Esophagus muscularis mucosa (tissue), 4 donors: ENCODE measurements at regions not wholly inside any gene's neighbourhood (a gene's known extent, or its start where the extent isn't known, plus 50 kb on each side); places are given as distances from the start of the nearest gene placed in this dataset.

Experiments
- DNase-seq: peaks from one replicate; pipeline ENCODE4 v3.0.0-alpha.2; 2017; ENCODE audit errors: extremely low spot score
- H3K27ac ChIP-seq, 4 donors: fragments of 200-600 bp; sonication (generic); replicated peaks in 1 of 4; 1 replicate in 3 of 4; 2 replicates in 1 of 4; pipeline ENCODE4 v1.5.1; 2016 to 2019; ENCODE audit warnings: mild to moderate bottlenecking in 1 of 4
- H3K27me3 ChIP-seq, 4 donors: fragments of 200-600 bp; sonication (generic); one replicate each; pipeline versions ENCODE4 v1.5.1 to v1.6.0; 2016 to 2019
- H3K36me3 ChIP-seq, 4 donors: fragments of 200-600 bp; sonication (generic); one replicate each; pipeline ENCODE4 v1.5.1; 2016 to 2019
- H3K4me1 ChIP-seq, 4 donors: fragments of 200-600 bp; sonication (generic); one replicate each; pipeline ENCODE4 v1.5.1; 2016 to 2019
- H3K4me3 ChIP-seq, 4 donors: fragments of 200-600 bp; sonication (generic); 1 replicate in 2 of 4; 2 replicates in 2 of 4; pipeline ENCODE4 v1.5.1; 2016 to 2019; ENCODE audit warnings: mild to moderate bottlenecking in 4 of 4, moderate library complexity in 1 of 4
- H3K9me3 ChIP-seq, 4 donors: fragments of 200-600 bp; sonication (generic); 1 replicate in 3 of 4; 2 replicates in 1 of 4; pipeline ENCODE4 v1.5.1; 2016 to 2019
- EP300 ChIP-seq: sonication (generic); formaldehyde crosslinking; IDR thresholded peaks from one replicate; pipeline ENCODE4 v1.6.1; 2017; ENCODE audit warnings: antibody characterized with exemption
- POLR2A ChIP-seq: fragments of 450-650 bp; IDR thresholded peaks from one replicate; pipeline ENCODE4 v1.6.1; 2017; ENCODE audit warnings: antibody characterized with exemption, moderate library complexity, mild to moderate bottlenecking, low read depth
- POLR2AphosphoS5 ChIP-seq, 2 donors: sonication (generic); formaldehyde crosslinking; IDR thresholded peaks; one replicate each; pipeline ENCODE4 v1.6.1; 2017; ENCODE audit warnings: antibody characterized with exemption in 2 of 2
- WGBS: methylation state at CpG from one replicate; pipeline ENCODE4 v1.1.5; 2018; 5-methylcytosine and 5-hydroxymethylcytosine counted together
- intact Hi-C: fragments of 100-400 bp; cut with DNase I; formaldehyde crosslinking; loops from one replicate; pipeline ENCODE4 v1.15.1; 2023
- TF ChIP-seq, protein P1 (sequence below), 3 experiments: fragments of 200-600 bp in 2 of 3; fragments of 450-650 bp in 1 of 3; sonication (generic) in 2 of 3; IDR thresholded peaks; one replicate each; pipeline ENCODE4 v1.5.1; 2017 to 2019; ENCODE audit warnings: antibody characterized with exemption in 3 of 3, mild to moderate bottlenecking in 2 of 3, moderate library complexity in 1 of 3

DNA sequence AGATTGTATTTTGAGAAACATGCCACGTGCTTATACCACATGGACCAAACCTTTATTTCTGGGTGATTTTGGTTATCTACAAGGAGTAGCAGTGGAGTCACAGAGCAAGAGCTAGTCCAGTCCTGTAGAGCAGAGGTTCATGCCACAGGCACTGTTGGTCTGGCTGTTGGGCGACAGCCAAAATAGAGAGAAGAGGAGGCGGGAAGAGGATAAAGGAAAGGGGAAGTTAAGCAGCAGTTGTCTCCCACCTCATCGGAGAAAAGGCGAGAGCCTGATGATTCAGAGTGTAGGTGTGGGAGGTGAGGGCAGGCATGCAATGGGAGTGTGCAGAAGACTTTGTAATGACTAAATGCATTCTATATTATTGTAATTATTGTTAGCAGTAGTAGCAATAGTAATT, 237.5 kb upstream of the ROPN1 start:
- Histone ChIP-seq H3K36me3 (no peaks in the 10 kb centered on the region), H3K27me3 (no peaks in the 10 kb centered on the region), H3K4me3 (no peak overlapping the region), H3K4me1 (peaks cover 0 to under 1% (median 0%) of the 10 kb centered on the region in 4 donors), H3K27ac (no peak overlapping the region), H3K9me3 (peaks cover 0 to 6% (median 0%) of the 10 kb centered on the region in 4 donors)
- intact Hi-C loops, result no loop called here
- DNase-seq, result peak; percentile 70
- no peak for TF ChIP-seq POLR2AphosphoS5 (IDR thresholded peaks at IDR 0.05)
- no peak for TF ChIP-seq EP300
- TF ChIP-seq, protein P1, sequence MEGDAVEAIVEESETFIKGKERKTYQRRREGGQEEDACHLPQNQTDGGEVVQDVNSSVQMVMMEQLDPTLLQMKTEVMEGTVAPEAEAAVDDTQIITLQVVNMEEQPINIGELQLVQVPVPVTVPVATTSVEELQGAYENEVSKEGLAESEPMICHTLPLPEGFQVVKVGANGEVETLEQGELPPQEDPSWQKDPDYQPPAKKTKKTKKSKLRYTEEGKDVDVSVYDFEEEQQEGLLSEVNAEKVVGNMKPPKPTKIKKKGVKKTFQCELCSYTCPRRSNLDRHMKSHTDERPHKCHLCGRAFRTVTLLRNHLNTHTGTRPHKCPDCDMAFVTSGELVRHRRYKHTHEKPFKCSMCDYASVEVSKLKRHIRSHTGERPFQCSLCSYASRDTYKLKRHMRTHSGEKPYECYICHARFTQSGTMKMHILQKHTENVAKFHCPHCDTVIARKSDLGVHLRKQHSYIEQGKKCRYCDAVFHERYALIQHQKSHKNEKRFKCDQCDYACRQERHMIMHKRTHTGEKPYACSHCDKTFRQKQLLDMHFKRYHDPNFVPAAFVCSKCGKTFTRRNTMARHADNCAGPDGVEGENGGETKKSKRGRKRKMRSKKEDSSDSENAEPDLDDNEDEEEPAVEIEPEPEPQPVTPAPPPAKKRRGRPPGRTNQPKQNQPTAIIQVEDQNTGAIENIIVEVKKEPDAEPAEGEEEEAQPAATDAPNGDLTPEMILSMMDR (IDR thresholded peaks at IDR 0.05), result no peak
- TF ChIP-seq POLR2A, result no peak
- 75% methylated on average over 5 of the region's 5 CpGs for WGBS

DNA sequence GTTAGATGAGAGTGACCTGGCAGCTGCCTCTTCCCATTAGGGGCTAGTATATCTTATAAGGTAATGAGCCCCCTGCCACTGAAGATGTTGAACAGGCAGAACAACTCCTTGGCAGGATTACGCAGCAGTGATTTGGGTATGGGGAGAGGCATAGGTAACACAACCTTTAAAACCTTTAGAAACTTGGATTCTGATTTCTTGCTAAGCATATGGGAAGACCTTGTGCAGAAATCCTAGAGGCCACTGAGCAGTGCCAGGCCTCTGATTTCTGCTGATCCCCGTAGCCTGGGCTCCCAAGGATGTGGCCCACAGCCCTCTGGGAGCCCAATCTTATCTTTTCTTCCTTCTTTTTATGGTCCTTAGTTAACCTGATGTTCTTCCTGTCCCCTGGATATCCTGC, 237.9 kb upstream of the ROPN1 start:
- TF ChIP-seq, protein P1 (IDR thresholded peaks at IDR 0.05), result no peak
- no peak for TF ChIP-seq POLR2AphosphoS5 (IDR thresholded peaks at IDR 0.05)
- no peak for TF ChIP-seq EP300
- TF ChIP-seq POLR2A, result no peak
- Histone ChIP-seq H3K27ac (no peak overlapping the region), H3K27me3 (no peaks in the 10 kb centered on the region), H3K9me3 (peaks cover 0 to 6% (median 0%) of the 10 kb centered on the region in 4 donors), H3K36me3 (no peaks in the 10 kb centered on the region), H3K4me3 (no peak overlapping the region), H3K4me1 (peaks cover 0 to 4% (median 0%) of the 10 kb centered on the region in 4 donors)
- DNase-seq, result peak; percentile 79
- intact Hi-C loops, result no loop called here
- 100% methylated on average over 2 of the region's 2 CpGs for WGBS

DNA sequence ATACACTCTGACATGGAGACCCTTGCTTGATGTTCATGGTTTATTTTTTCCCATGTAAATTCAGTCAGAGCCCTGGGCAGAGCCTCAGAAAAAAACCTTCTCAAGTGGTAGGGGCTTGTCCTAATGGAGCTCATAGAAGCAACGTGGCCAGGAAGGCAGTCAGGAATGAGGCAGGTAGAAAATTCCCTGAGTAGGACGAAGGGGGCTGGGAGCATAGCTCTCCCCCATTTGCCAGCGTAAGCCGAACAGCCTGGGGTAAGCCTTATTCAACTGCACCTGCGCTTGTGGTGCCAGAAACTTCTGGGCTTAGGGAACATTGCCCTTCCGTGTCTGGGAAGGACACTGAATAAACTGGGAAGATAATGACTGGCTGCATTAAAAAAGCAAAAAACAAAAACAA, 238.5 kb upstream of the ROPN1 start:
- no peaks in the 10 kb centered on the region for H3K27me3 ChIP-seq
- no peaks in the 10 kb centered on the region for H3K36me3 ChIP-seq
- DNase-seq, result peak; percentile 47
- H3K4me1 ChIP-seq, result peaks cover 0 to 4% (median 0%) of the 10 kb centered on the region in 4 donors
- H3K4me3 ChIP-seq, result no peak overlapping the region
- no peak for TF ChIP-seq POLR2A
- TF ChIP-seq, protein P1 (IDR thresholded peaks at IDR 0.05), result no peak
- intact Hi-C loops, result no loop called here
- no peak overlapping the region for H3K27ac ChIP-seq
- peaks cover 0 to 6% (median 0%) of the 10 kb centered on the region in 4 donors for H3K9me3 ChIP-seq
- 91% methylated on average over 6 of the region's 6 CpGs for WGBS

DNA sequence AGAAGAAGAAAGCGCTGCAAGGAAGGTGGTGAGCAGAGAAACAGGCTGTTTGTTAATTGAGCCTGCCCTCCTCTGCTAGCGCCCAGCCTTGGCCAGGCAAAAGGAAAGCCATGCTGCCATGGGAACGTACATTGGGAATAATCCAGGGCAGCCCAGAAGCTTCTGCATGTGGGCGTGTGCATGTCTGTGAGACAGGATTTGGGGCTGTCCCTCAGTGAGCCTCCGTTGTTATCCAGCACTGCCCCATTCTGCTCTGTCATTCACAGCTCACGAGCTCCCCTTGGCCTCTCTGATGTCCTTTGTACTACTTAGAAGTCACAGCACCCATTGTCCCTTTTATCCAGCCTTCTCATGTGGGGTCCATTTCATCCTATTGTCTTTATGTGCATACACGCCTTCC, 239.1 kb upstream of the ROPN1 start:
- no peaks in the 10 kb centered on the region for H3K27me3 ChIP-seq
- DNase-seq, result peak; percentile 81
- WGBS, result 93% methylated on average over 7 of the region's 7 CpGs
- H3K36me3 ChIP-seq, result no peaks in the 10 kb centered on the region
- intact Hi-C loops, result no loop called here
- peaks cover 0 to 6% (median 0%) of the 10 kb centered on the region in 4 donors for H3K9me3 ChIP-seq
- H3K27ac ChIP-seq, result no peak overlapping the region
- peaks cover 0 to 4% (median 0%) of the 10 kb centered on the region in 4 donors for H3K4me1 ChIP-seq
- no peak overlapping the region for H3K4me3 ChIP-seq
- TF ChIP-seq POLR2A, result no peak
- TF ChIP-seq, protein P1 (IDR thresholded peaks at IDR 0.05), result no peak
- no peak for TF ChIP-seq POLR2AphosphoS5 (IDR thresholded peaks at IDR 0.05)
- TF ChIP-seq EP300, result no peak

DNA sequence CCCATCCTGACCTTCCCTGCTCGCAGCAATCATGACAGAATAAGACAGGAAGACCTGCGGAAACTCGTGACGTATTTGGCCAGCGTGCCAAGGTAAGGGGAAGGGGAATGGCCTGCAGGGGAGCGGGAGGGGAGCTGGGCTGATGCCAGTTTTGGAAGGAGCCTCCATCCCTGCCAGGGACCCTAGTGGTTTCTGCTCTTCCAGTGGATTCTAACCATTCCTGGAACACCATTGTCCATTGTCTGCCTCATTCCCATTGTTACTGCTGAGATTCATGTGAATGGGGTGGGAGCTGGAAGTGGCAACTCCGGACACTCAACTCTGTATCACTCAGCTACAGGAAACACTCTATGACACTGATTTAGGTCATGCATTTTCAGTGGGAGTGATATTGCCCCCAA, 242.9 kb upstream of the ROPN1 start:
- H3K27me3 ChIP-seq, result no peaks in the 10 kb centered on the region
- intact Hi-C loops, result no loop called here
- WGBS, result 98% methylated on average over 7 of the region's 7 CpGs
- TF ChIP-seq POLR2A (no peak), EP300 (no peak), POLR2AphosphoS5 (IDR thresholded peaks at IDR 0.05) (no peak)
- TF ChIP-seq, protein P1 (IDR thresholded peaks at IDR 0.05), result no peak
- H3K4me3 ChIP-seq, result no peak overlapping the region
- DNase-seq, result peak; percentile 80
- H3K9me3 ChIP-seq, result no peaks in the 10 kb centered on the region
- no peaks in the 10 kb centered on the region for H3K36me3 ChIP-seq
- peak overlapping the region in 1 of 4 donors; percentile 23 for H3K27ac ChIP-seq
- H3K4me1 ChIP-seq, result peaks cover 0 to 4% (median 0%) of the 10 kb centered on the region in 4 donors
